A549 (cell line): ENCODE measurements at regions not wholly inside any gene's neighbourhood (a gene's known extent, or its start where the extent isn't known, plus 50 kb on each side); places are given as distances from the start of the nearest gene placed in this dataset.
"Not testable (repeated sequence)": the region's sequence is repeated elsewhere in the genome, so short reads cannot be mapped to it uniquely, and the experiment has no call there.

Experiments
- ATAC-seq, 2 experiments: fragments of 200-7000 bp in 1 of 2; fragments of >200 bp in 1 of 2; cut with Nextera tagmentation in 1 of 2; cut with Tn5 transposase in 1 of 2; 3 replicates each; pipeline versions ENCODE4 v1.8.0 to v1.9.1; 2018 to 2020; ENCODE audit warnings: mild to moderate bottlenecking in 1 of 2, moderate library complexity in 1 of 2
- CTCF ChIA-PET: fragments of 300-600 bp; sonication (Branson Sonifier 250); formaldehyde crosslinking; extraction: SDS; loops from one replicate; lab custom pipeline; 2021; ENCODE audit warnings: antibody characterized with exemption, inconsistent platforms; lab: Yijun Ruan, JAX
- POLR2A ChIA-PET: fragments of 350-600 bp; formaldehyde crosslinking; extraction: SDS; loops from one replicate; lab custom pipeline; 2021; ENCODE audit warnings: antibody characterized with exemption, inconsistent platforms; lab: Yijun Ruan, JAX
- DNase-seq, 2 experiments: peaks; one replicate each; pipeline versions ENCODE4 v3.0.0 to v3.0.0-alpha.2; 2011 to 2016; ENCODE audit warnings: low read depth in 1 of 2, low spot score in 1 of 2
- FAIRE-seq: peaks from 2 replicates; lab custom pipeline; 2011; peaks lifted over from hg19 to GRCh38; lab: Jason Lieb, UNC
- H3K27ac ChIP-seq, 2 experiments: fragments of >200 bp; sonication (Bioruptor Twin); formaldehyde crosslinking; 3 replicates each; pipeline ENCODE4 v1.5.1; 2016 to 2017
- H3K4me1 ChIP-seq: fragments of >200 bp; sonication (Bioruptor Twin); formaldehyde crosslinking; 3 replicates; pipeline ENCODE4 v1.6.1; 2016
- H3K4me2 ChIP-seq: fragments of >200 bp; sonication (Bioruptor Twin); formaldehyde crosslinking; 3 replicates; pipeline ENCODE4 v1.6.1; 2016
- H3K4me3 ChIP-seq: fragments of >200 bp; sonication (Bioruptor Twin); formaldehyde crosslinking; 3 replicates; pipeline ENCODE4 v1.5.1; 2016
- H3K9me3 ChIP-seq: fragments of >200 bp; sonication (Bioruptor Twin); formaldehyde crosslinking; 3 replicates; pipeline ENCODE4 v1.6.1; 2016
- CBX8 ChIP-seq: fragments of 200-600 bp; sonication (generic); IDR thresholded peaks from 2 replicates; pipeline ENCODE4 v1.6.1; 2016
- ESRRA ChIP-seq: fragments of 150-350 bp; IDR thresholded peaks from 2 replicates; pipeline ENCODE4 v1.6.1; 2014; ENCODE audit warnings: mild to moderate bottlenecking, low read length, borderline replicate concordance
- FOSL2 ChIP-seq, 2 experiments: fragments of 450-650 bp in 1 of 2; fragments of >200 bp in 1 of 2; sonication (Bioruptor Twin) in 1 of 2; formaldehyde crosslinking; IDR thresholded peaks; 2 replicates each; pipeline versions ENCODE4 v1.5.0 to v1.6.1; 2016 to 2020; ENCODE audit warnings: mild to moderate bottlenecking in 1 of 2, moderate library complexity in 1 of 2
- FOXS1 ChIP-seq: fragments of 250-450 bp; sonication (Bioruptor Pico); IDR thresholded peaks from 2 replicates; pipeline ENCODE4 v1.5.0; 2020; ENCODE audit warnings: mild to moderate bottlenecking, moderate library complexity
- GATA3 ChIP-seq: IDR thresholded peaks from 2 replicates; pipeline ENCODE4 v1.6.1; 2012; ENCODE audit warnings: borderline replicate concordance
- JUNB ChIP-seq: fragments of >200 bp; sonication (Bioruptor Twin); formaldehyde crosslinking; IDR thresholded peaks from 2 replicates; pipeline ENCODE4 v1.6.1; 2016
- KDM1A ChIP-seq: fragments of 200-600 bp; sonication (generic); IDR thresholded peaks from 2 replicates; pipeline ENCODE4 v1.6.1; 2016; ENCODE audit warnings: low read depth, mild to moderate bottlenecking
- KDM5A ChIP-seq: fragments of 200-600 bp; sonication (generic); IDR thresholded peaks from 2 replicates; pipeline ENCODE4 v1.6.1; 2016; ENCODE audit warnings: antibody characterized with exemption, mild to moderate bottlenecking
- MAFK ChIP-seq: fragments of 450-650 bp; IDR thresholded peaks from 2 replicates; pipeline ENCODE4 v1.6.1; 2014; ENCODE audit not compliant: partially characterized antibody
- NPAS2 ChIP-seq: fragments of 250-450 bp; sonication (Bioruptor Pico); IDR thresholded peaks from 2 replicates; pipeline ENCODE4 v1.8.0; 2022; ENCODE audit warnings: mild to moderate bottlenecking, moderate library complexity, borderline replicate concordance
- NR3C1 ChIP-seq: fragments of >200 bp; sonication (Bioruptor Twin); formaldehyde crosslinking; IDR thresholded peaks from 3 replicates; pipeline ENCODE4 v1.6.1; 2017
- POLR2A ChIP-seq: IDR thresholded peaks from 2 replicates; pipeline ENCODE4 v1.6.1; 2012; ENCODE audit warnings: mild to moderate bottlenecking, low read length
- POLR2AphosphoS2 ChIP-seq: conservative IDR thresholded peaks from 2 replicates; pipeline ENCODE4 v1.6.1; 2012; ENCODE audit warnings: low read length, improper control_type of control experiment, inconsistent platforms
- RAD21 ChIP-seq, 2 experiments: fragments of >200 bp in 1 of 2; sonication (Bioruptor Twin) in 1 of 2; formaldehyde crosslinking in 1 of 2; IDR thresholded peaks in 1 of 2; conservative IDR thresholded peaks in 1 of 2; 2 replicates in 1 of 2; 3 replicates in 1 of 2; pipeline ENCODE4 v1.6.1; 2012 to 2018; ENCODE audit warnings: inconsistent platforms in 1 of 2
- RCOR1 ChIP-seq: fragments of 150-350 bp; IDR thresholded peaks from 2 replicates; pipeline ENCODE4 v1.6.1; 2014; ENCODE audit warnings: antibody characterized with exemption, low read length, low read depth
- WGBS: methylation state at CpG from one replicate; pipeline ENCODE4 v1.1.6; 2017; ENCODE audit errors: missing lambda C conversion rate; 5-methylcytosine and 5-hydroxymethylcytosine counted together
- TF ChIP-seq, protein P1 (sequence below): fragments of 200-600 bp; sonication (generic); IDR thresholded peaks from 2 replicates; pipeline ENCODE4 v1.6.1; 2016; ENCODE audit warnings: antibody characterized with exemption, mild to moderate bottlenecking, moderate library complexity
- TF ChIP-seq, protein P2 (sequence below): IDR thresholded peaks from 2 replicates; pipeline ENCODE4 v1.6.1; 2012
- TF ChIP-seq, protein P3 (sequence below): IDR thresholded peaks from 2 replicates; pipeline ENCODE4 v1.6.1; 2012; ENCODE audit warnings: low read depth, borderline replicate concordance

DNA sequence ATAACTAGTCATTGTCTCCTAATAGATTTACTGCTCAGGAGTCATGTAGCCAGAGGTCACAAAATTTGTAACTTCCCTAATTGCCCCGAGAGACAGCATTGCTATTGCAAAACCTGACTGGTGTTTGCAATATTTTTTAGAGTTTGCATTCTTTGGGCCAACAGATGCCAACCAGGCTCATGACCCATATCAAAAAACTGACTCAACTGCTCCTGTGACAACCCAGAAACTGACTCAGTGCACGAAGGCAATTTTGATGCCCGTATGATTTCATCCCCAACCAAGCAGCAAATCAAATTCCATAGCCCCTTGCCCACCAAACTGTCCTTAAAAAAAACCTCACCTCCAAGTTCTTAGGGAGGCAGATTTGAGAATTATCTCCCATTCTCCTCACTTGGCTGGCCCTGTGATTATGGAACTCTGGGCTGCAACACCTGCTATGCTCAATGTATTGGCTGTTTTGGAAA, 951.3 kb downstream of the TSN start (continued):
- TF ChIP-seq, protein P1, sequence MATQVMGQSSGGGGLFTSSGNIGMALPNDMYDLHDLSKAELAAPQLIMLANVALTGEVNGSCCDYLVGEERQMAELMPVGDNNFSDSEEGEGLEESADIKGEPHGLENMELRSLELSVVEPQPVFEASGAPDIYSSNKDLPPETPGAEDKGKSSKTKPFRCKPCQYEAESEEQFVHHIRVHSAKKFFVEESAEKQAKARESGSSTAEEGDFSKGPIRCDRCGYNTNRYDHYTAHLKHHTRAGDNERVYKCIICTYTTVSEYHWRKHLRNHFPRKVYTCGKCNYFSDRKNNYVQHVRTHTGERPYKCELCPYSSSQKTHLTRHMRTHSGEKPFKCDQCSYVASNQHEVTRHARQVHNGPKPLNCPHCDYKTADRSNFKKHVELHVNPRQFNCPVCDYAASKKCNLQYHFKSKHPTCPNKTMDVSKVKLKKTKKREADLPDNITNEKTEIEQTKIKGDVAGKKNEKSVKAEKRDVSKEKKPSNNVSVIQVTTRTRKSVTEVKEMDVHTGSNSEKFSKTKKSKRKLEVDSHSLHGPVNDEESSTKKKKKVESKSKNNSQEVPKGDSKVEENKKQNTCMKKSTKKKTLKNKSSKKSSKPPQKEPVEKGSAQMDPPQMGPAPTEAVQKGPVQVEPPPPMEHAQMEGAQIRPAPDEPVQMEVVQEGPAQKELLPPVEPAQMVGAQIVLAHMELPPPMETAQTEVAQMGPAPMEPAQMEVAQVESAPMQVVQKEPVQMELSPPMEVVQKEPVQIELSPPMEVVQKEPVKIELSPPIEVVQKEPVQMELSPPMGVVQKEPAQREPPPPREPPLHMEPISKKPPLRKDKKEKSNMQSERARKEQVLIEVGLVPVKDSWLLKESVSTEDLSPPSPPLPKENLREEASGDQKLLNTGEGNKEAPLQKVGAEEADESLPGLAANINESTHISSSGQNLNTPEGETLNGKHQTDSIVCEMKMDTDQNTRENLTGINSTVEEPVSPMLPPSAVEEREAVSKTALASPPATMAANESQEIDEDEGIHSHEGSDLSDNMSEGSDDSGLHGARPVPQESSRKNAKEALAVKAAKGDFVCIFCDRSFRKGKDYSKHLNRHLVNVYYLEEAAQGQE: no peak
- TF ChIP-seq FOXS1 (CRISPR knock-in tag): no peak

DNA sequence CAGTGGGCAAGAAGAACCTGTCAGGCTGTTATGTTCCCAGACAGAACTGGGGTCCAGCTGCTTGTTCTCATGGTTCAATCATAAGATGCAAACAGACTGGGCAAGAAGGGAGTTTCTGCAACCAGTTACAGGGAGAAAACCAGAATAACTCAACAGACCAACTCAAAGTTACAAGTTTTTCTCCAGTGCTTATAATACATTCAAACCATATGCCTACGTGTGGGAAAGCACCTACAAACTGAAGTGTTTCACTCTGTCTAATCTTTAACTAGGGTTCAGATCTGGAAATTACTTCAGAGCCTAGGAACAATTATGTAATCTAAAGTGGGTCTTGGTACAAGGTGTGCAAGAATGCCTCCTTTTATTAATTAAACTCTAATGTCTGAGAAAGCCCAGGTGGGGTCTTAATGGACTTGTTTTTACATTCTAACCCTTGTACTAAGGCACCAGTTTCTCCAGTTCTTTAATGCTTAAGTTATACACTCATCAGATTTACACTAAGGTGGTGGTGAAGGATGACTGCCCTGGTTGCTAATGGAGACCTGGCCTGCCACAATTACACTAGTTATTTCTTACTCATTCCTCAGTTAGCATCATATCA, 951.9 kb downstream of the TSN start:
- H3K4me2 ChIP-seq: no peak overlapping the region
- no peaks in the 10 kb centered on the region for H3K4me1 ChIP-seq
- no peak for DNase-seq
- TF ChIP-seq, protein P2, sequence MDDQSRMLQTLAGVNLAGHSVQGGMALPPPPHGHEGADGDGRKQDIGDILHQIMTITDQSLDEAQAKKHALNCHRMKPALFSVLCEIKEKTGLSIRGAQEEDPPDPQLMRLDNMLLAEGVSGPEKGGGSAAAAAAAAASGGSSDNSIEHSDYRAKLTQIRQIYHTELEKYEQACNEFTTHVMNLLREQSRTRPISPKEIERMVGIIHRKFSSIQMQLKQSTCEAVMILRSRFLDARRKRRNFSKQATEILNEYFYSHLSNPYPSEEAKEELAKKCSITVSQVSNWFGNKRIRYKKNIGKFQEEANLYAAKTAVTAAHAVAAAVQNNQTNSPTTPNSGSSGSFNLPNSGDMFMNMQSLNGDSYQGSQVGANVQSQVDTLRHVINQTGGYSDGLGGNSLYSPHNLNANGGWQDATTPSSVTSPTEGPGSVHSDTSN: no peak
- TF ChIP-seq ESRRA: no peak
- TF ChIP-seq, all 56 proteins: peak for 0
- ATAC-seq: no peak
- ChIA-PET POLR2A (no interaction called here), CTCF (no interaction called here)
- no peak for FAIRE-seq
- WGBS: 0% methylated on average over 1 of the region's 1 CpG
- Histone ChIP-seq H3K27ac (no peak overlapping the region), H3K4me3 (no peak overlapping the region), H3K9me3 (no peaks in the 10 kb centered on the region; the same call in 2 of the 3 replicates)

DNA sequence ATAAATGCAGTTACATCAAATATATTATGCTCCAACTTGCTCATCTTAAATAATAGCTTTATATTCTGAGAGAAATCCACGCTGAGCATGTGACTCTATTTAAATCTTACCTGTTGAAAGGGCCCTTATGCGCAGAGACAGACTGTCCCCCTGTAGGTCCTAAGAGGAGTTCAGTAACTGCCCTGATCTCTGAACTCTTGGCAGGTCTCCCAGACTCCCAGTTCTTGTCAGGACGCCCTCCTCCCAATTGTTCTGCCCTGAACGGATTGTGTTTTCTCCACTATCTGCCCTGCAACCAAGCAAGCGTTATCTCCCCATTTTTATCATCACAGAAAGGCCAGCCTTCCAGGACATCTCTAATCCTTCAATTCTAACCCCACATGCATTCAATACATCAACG, 954.6 kb downstream of the TSN start:
- no peak for ATAC-seq
- DNase-seq: no peak
- FAIRE-seq: no peak
- Histone ChIP-seq H3K27ac (no peak overlapping the region), H3K4me3 (no peak overlapping the region), H3K4me1 (no peaks in the 10 kb centered on the region)
- CTCF ChIA-PET: no interaction called here
- no peak for TF ChIP-seq NR3C1
- no peak for TF ChIP-seq RCOR1
- no peak for TF ChIP-seq POLR2A
- no peak for TF ChIP-seq MAFK
- no peak for TF ChIP-seq FOXS1 (CRISPR knock-in tag)
- TF ChIP-seq FOSL2 (IDR thresholded peaks at IDR 0.05): no peak
- TF ChIP-seq FOSL2 (CRISPR knock-in tag; IDR thresholded peaks at IDR 0.05): no peak
- no peak for TF ChIP-seq POLR2AphosphoS2
- TF ChIP-seq, all 56 proteins: peak for 0
- 10% methylated on average over 6 of the region's 6 CpGs for WGBS
- POLR2A ChIA-PET: no interaction called here
- no peak overlapping the region for H3K4me2 ChIP-seq
- H3K9me3 ChIP-seq: no peaks in the 10 kb centered on the region; the same call in 2 of the 3 replicates

DNA sequence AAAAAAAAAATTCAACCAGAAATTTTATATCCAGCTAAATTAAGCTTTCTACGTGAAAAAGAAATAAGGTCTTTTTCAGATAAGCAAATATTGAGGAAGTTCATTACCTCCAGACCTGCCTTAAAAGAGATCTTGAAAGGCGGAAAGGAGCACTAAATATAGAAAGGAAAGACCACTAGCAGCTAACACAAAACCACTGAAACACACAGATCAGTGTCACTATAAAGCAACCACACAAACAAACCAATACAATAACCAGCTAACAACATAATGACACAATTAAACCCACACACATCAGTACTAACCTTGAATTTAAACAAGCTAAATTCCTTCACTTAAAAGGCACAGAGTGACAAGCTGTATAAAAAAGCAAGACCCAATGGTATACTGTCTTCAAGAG, 958.3 kb downstream of the TSN start:
- POLR2A ChIA-PET: no interaction called here
- no peak for FAIRE-seq
- no peaks in the 10 kb centered on the region for H3K4me1 ChIP-seq
- no peaks in the 10 kb centered on the region; the same call in 2 of the 3 replicates for H3K9me3 ChIP-seq
- TF ChIP-seq NPAS2 (CRISPR knock-in tag): no peak
- no peak for TF ChIP-seq KDM1A
- TF ChIP-seq, protein P1: no peak
- TF ChIP-seq GATA3: no peak
- TF ChIP-seq, protein P3, sequence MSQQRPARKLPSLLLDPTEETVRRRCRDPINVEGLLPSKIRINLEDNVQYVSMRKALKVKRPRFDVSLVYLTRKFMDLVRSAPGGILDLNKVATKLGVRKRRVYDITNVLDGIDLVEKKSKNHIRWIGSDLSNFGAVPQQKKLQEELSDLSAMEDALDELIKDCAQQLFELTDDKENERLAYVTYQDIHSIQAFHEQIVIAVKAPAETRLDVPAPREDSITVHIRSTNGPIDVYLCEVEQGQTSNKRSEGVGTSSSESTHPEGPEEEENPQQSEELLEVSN: no peak
- no peak for TF ChIP-seq RAD21 (conservative IDR thresholded peaks at IDR 0.05 in 1 of 2, IDR thresholded peaks at IDR 0.05 in 1 of 2)
- no peak for TF ChIP-seq KDM5A
- no peak for TF ChIP-seq CBX8
- no peak for TF ChIP-seq JUNB
- no peak overlapping the region for H3K27ac ChIP-seq
- no peak overlapping the region for H3K4me2 ChIP-seq
- 6% methylated on average over 2 of the region's 2 CpGs for WGBS
- CTCF ChIA-PET: no interaction called here
- no peak for ATAC-seq
- DNase-seq: no peak
- no peak overlapping the region for H3K4me3 ChIP-seq

DNA sequence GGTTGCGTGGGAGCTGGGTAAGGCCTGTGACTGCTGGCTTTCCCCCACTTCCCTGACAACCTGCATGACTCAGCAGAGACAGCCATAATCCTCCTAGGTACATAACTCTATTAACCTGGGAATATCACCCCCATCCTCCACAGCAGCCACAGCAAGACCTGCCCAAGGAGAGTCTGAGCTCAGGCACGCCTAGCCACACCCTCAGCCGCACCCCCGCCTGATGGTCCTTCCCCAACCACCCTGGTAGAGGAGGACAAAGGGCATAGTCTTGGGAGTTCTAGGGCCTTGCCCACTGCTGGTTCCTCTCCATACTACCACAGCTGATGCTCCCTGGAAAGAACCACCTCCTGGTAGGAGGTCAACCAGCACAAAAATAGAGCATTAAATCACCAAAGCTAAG, 965.4 kb downstream of the TSN start:
- 20% methylated on average over 1 of the region's 4 CpGs for WGBS
- H3K4me3 ChIP-seq, H3K9me3 ChIP-seq, FAIRE-seq, ATAC-seq, H3K4me2 ChIP-seq, CTCF ChIA-PET, POLR2A ChIA-PET, H3K27ac ChIP-seq, H3K4me1 ChIP-seq, DNase-seq: not testable (repeated sequence)
